Suprapubic skin (tissue), 4 donors: ENCODE measurements at regions not wholly inside any gene's neighbourhood (a gene's known extent, or its start where the extent isn't known, plus 50 kb on each side); places are given as distances from the start of the nearest gene placed in this dataset.

Experiments
- CTCF ChIP-seq, 2 donors: fragments of 200-600 bp in 1 of 2; fragments of 450-650 bp in 1 of 2; sonication (generic) in 1 of 2; IDR thresholded peaks; one replicate each; pipeline ENCODE4 v1.5.1; 2016 to 2019; ENCODE audit warnings: antibody characterized with exemption in 2 of 2, mild to moderate bottlenecking in 1 of 2, moderate library complexity in 1 of 2
- EP300 ChIP-seq: sonication (generic); formaldehyde crosslinking; IDR thresholded peaks from one replicate; pipeline ENCODE4 v1.6.1; 2017; ENCODE audit warnings: antibody characterized with exemption
- POLR2A ChIP-seq, 2 donors: fragments of 450-650 bp; IDR thresholded peaks; one replicate each; pipeline ENCODE4 v1.6.1; 2017; ENCODE audit warnings: antibody characterized with exemption in 2 of 2, mild to moderate bottlenecking in 2 of 2, moderate library complexity in 2 of 2
- POLR2AphosphoS5 ChIP-seq, 3 donors: sonication (generic); formaldehyde crosslinking; IDR thresholded peaks; one replicate each; pipeline ENCODE4 v1.6.1; 2017; ENCODE audit warnings: antibody characterized with exemption in 3 of 3

DNA sequence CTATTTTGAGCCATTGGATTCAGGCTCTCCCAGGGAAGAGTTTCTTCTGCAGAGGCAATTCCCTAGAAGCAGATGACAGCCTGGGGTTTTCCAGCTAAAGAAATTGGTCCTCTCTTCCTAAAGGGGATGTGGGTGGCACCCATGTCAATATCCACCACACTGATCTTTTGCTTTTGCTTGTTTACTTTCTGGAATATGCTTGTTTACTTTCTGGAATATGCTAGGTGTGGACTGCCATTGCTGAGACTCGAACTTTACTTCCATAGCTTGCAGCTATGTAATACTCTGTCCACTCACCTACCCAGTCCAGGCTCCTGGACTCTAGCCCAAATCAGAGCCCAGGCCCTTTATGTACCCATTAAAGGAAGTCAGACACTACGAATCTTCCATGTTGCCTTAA is 92.1 kb upstream of the SMYD2 start:
- TF ChIP-seq CTCF (IDR thresholded peaks at IDR 0.05) (no peak), EP300 (no peak), POLR2AphosphoS5 (IDR thresholded peaks at IDR 0.05) (no peak), POLR2A (IDR thresholded peaks at IDR 0.05) (no peak)
